Left ventricle myocardium inferior (tissue), 1 donor: ENCODE measurements at regions not wholly inside any gene's neighbourhood (a gene's known extent, or its start where the extent isn't known, plus 50 kb on each side); places are given as distances from the start of the nearest gene placed in this dataset.

Experiments
- DNase-seq: peaks from one replicate; pipeline ENCODE4 v3.0.0-alpha.2; 2020
- H3K27ac ChIP-seq: fragments of 200-600 bp; replicated peaks from 2 replicates; pipeline ENCODE4 v1.8.0; 2021
- H3K27me3 ChIP-seq: fragments of 200-600 bp; 2 replicates; pipeline ENCODE4 v1.8.0; 2021; ENCODE audit warnings: low read depth
- H3K36me3 ChIP-seq: fragments of 200-600 bp; 2 replicates; pipeline ENCODE4 v1.8.0; 2021
- H3K4me1 ChIP-seq: fragments of 200-600 bp; 2 replicates; pipeline ENCODE4 v1.8.0; 2021
- H3K4me3 ChIP-seq: fragments of 200-600 bp; 2 replicates; pipeline ENCODE4 v1.8.0; 2021; ENCODE audit warnings: mild to moderate bottlenecking, moderate library complexity
- H3K9me3 ChIP-seq: fragments of 200-600 bp; replicated peaks from 2 replicates; pipeline ENCODE4 v1.8.0; 2021
- intact Hi-C: fragments of 100-400 bp; cut with micrococcal nuclease; formaldehyde crosslinking; loops from one replicate; pipeline ENCODE4 v1.11.0; 2022
- TF ChIP-seq, protein P1 (sequence below): fragments of 200-600 bp; IDR thresholded peaks from 2 replicates; pipeline ENCODE4 v1.8.0; 2021; ENCODE audit warnings: antibody characterized with exemption, mild to moderate bottlenecking, borderline replicate concordance
- donor health status: DM: no; HTN: yes; CAD: no; lungs with severe emphysema.

DNA sequence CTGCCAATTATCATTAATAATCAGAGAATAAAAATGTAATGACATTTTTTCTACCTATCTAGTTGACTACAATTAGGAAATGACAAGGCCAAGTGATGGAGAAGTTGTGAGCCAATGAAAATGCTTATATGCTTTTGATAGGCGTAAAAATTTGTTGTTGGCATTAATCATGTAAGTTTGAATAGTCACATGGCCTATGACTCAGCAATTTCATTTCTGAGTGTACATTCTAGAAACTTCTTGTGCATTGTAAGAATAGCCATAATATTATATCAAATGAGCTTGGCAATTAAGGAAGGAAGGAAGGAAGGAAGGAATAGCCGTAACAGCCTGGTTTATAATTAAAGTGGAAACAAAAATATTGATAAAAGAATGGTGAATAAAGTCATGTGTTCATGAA is 179.9 kb downstream of the PTH2R start:
- H3K27me3 ChIP-seq: no peaks in the 10 kb centered on the region
- DNase-seq: no peak
- no peaks in the 10 kb centered on the region for H3K9me3 ChIP-seq
- no peak overlapping the region for H3K4me3 ChIP-seq
- no peaks in the 10 kb centered on the region for H3K36me3 ChIP-seq
- no peak overlapping the region for H3K27ac ChIP-seq
- no peaks in the 10 kb centered on the region for H3K4me1 ChIP-seq
- intact Hi-C loops: no loop called here
- TF ChIP-seq, protein P1, sequence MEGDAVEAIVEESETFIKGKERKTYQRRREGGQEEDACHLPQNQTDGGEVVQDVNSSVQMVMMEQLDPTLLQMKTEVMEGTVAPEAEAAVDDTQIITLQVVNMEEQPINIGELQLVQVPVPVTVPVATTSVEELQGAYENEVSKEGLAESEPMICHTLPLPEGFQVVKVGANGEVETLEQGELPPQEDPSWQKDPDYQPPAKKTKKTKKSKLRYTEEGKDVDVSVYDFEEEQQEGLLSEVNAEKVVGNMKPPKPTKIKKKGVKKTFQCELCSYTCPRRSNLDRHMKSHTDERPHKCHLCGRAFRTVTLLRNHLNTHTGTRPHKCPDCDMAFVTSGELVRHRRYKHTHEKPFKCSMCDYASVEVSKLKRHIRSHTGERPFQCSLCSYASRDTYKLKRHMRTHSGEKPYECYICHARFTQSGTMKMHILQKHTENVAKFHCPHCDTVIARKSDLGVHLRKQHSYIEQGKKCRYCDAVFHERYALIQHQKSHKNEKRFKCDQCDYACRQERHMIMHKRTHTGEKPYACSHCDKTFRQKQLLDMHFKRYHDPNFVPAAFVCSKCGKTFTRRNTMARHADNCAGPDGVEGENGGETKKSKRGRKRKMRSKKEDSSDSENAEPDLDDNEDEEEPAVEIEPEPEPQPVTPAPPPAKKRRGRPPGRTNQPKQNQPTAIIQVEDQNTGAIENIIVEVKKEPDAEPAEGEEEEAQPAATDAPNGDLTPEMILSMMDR: no peak

DNA sequence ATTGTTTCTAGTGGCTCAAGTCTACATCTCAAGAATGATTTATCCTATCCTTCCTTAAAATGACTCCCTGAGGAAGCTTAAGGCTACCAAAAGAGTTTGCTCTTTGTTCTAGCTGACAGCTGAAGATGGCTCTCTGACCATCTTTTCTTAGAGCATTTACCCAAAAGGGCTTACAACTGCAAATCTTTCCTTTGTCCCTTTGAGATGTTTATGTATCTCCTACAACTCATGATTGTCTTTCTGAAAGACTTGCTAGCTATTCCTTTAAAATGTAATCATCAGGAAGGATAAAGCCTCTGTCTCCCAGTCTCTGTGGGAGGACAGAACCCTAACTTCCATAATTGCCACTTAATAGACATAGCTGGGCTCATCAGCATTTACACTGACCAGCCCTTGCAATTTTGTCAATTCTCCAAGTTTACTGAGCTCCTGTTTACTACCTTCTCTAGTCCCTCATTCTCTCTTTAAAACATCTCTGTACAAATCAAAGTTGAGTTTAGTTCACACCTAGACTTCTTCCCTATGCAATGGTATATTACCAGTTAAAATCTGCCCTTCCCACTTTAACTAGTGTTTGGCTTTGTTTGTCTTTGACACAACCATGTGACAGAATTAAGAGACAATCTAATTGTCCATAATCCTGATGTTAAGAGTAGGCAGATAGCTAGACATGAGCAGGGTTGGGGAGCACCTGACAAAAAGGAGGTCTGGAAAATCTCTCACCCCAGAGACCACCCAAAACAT is 188.2 kb downstream of the PTH2R start:
- H3K27me3 ChIP-seq: no peaks in the 10 kb centered on the region
- H3K4me1 ChIP-seq: no peaks in the 10 kb centered on the region
- no peaks in the 10 kb centered on the region for H3K36me3 ChIP-seq
- H3K27ac ChIP-seq: no peak overlapping the region
- peaks cover 3% of the 10 kb centered on the region for H3K9me3 ChIP-seq
- DNase-seq: no peak
- no peak overlapping the region for H3K4me3 ChIP-seq
- TF ChIP-seq, protein P1: no peak
- intact Hi-C loops: no loop called here

DNA sequence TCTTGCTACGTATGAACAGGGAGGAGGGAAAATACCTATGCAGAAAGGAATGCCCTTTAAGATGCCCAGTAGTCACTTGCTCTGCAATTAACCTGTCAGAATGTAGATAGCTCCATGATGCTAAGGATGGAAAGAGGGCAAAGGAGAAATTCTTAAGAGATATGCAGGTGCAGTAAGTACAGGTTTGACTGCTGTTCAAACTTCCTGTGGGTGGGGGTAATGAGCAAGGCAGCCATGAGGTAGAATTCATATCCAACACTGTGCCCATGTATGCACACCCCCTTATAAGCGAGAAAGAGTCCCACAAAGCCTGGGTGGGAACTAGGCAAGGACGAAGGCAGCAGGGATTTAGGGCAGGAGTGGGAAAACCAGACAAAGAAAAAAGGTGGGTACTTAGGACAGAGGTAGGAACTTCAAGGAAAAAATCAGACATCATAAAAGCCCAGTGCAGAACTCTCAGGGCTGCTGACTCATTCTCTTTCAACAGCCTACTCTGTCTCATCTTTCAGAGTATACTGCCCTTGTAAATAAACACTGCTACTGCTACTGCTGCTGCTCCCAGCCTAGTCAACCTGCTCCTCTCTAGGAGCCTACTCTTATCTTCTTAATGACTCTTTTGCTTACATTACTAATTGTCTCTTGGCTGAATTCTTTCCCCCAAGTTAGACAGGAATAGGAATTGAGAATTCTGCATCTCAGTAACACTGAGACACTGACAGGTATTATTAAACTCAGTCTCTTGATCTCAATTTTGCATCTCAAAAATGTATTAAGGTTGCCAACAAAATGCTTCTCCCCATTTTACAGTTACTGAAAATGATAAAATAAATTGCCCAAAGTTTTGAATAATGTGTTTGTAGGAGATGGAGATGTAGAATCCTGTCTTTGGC is 189.0 kb downstream of the PTH2R start:
- no peak overlapping the region for H3K27ac ChIP-seq
- intact Hi-C loops: no loop called here
- no peaks in the 10 kb centered on the region for H3K4me1 ChIP-seq
- DNase-seq: no peak
- no peak overlapping the region for H3K4me3 ChIP-seq
- H3K9me3 ChIP-seq: peaks cover 9% of the 10 kb centered on the region
- TF ChIP-seq, protein P1: no peak
- H3K36me3 ChIP-seq: no peaks in the 10 kb centered on the region
- no peaks in the 10 kb centered on the region for H3K27me3 ChIP-seq

- Histone ChIP-seq H3K9me3 (peaks cover 15% of the 10 kb centered on the region), H3K4me1 (no peaks in the 10 kb centered on the region), H3K27me3 (no peaks in the 10 kb centered on the region), H3K36me3 (no peaks in the 10 kb centered on the region), H3K27ac (no peak overlapping the region), H3K4me3 (no peak overlapping the region)
- TF ChIP-seq, protein P1: no peak
- DNase-seq: no peak
- intact Hi-C loops: no loop called here
These were observed 201.1 kb downstream of the PTH2R start for GRCh38 chr2:208607694-208608093.

- no peak for DNase-seq
- intact Hi-C loops: no loop called here
- TF ChIP-seq, protein P1: no peak
- no peaks in the 10 kb centered on the region for H3K27me3 ChIP-seq
- no peak overlapping the region for H3K4me3 ChIP-seq
- H3K27ac ChIP-seq: no peak overlapping the region
- no peaks in the 10 kb centered on the region for H3K36me3 ChIP-seq
- peaks cover 19% of the 10 kb centered on the region for H3K9me3 ChIP-seq
- no peaks in the 10 kb centered on the region for H3K4me1 ChIP-seq
These were observed 201.7 kb downstream of the PTH2R start for GRCh38 chr2:208608122-208608835.
